ENCODE measurements at regions not wholly inside any gene's neighbourhood (a gene's known extent, or its start where the extent isn't known, plus 50 kb on each side); places are given as distances from the start of the nearest gene placed in this dataset.

GRCh38 chr21:25149022-25149421 lies 458.3 kb downstream of the MRPL39 start:
- DNase-seq (ENCODE audit: low read depth in 2 of 2): no peak

- no peak for DNase-seq (ENCODE audit: low read depth in 2 of 2)
Observed at GRCh38 chr21:25139414-25139813, 467.9 kb downstream of the MRPL39 start.

GRCh38 chr21:25133939-25134338 lies 473.3 kb downstream of the MRPL39 start:
- DNase-seq (ENCODE audit: low read depth in 2 of 2): no peak

GRCh38 chr21:25127811-25128210 lies 479.5 kb downstream of the MRPL39 start:
- no peak for DNase-seq (ENCODE audit: low read depth in 2 of 2)

GRCh38 chr21:25127007-25127406 lies 480.3 kb downstream of the MRPL39 start:
- no peak for DNase-seq (ENCODE audit: low read depth in 2 of 2)

- no peak for DNase-seq (ENCODE audit: low read depth in 2 of 2)
Observed at GRCh38 chr21:25126564-25126963, 480.7 kb downstream of the MRPL39 start.

GRCh38 chr21:25118648-25119047 lies 488.6 kb downstream of the MRPL39 start:
- no peak for DNase-seq (ENCODE audit: low read depth in 2 of 2)

GRCh38 chr21:25115021-25115420 lies 492.3 kb downstream of the MRPL39 start:
- no peak for DNase-seq (ENCODE audit: low read depth in 2 of 2)

GRCh38 chr21:25107708-25108107 lies 499.6 kb downstream of the MRPL39 start:
- no peak for DNase-seq (ENCODE audit: low read depth in 2 of 2)

GRCh38 chr21:25103500-25104207 lies 503.6 kb downstream of the MRPL39 start:
- no peak for DNase-seq (ENCODE audit: low read depth in 2 of 2)

GRCh38 chr21:25097648-25098047 lies 509.6 kb downstream of the MRPL39 start:
- no peak for DNase-seq (ENCODE audit: low read depth in 2 of 2)

GRCh38 chr21:25094695-25095094 lies 512.6 kb downstream of the MRPL39 start:
- DNase-seq (ENCODE audit: low read depth in 2 of 2): no peak

GRCh38 chr21:25092441-25093011 lies 514.8 kb downstream of the MRPL39 start:
- DNase-seq (ENCODE audit: low read depth in 2 of 2): no peak

GRCh38 chr21:25081096-25081495 lies 526.2 kb downstream of the MRPL39 start:
- DNase-seq (ENCODE audit: low read depth in 2 of 2): no peak

GRCh38 chr21:25080661-25081060 lies 526.6 kb downstream of the MRPL39 start:
- no peak for DNase-seq (ENCODE audit: low read depth in 2 of 2)

GRCh38 chr21:25080141-25080540 lies 527.1 kb downstream of the MRPL39 start:
- no peak for DNase-seq (ENCODE audit: low read depth in 2 of 2)

GRCh38 chr21:25079053-25079452 lies 528.2 kb downstream of the MRPL39 start:
- no peak for DNase-seq (ENCODE audit: low read depth in 2 of 2)

GRCh38 chr21:25062061-25062460 lies 545.2 kb downstream of the MRPL39 start:
- DNase-seq (ENCODE audit: low read depth in 2 of 2): no peak

GRCh38 chr21:25054689-25055088 lies 552.6 kb downstream of the MRPL39 start:
- no peak for DNase-seq (ENCODE audit: low read depth in 2 of 2)

GRCh38 chr21:25039461-25040380 lies 567.6 kb downstream of the MRPL39 start:
- no peak for DNase-seq (ENCODE audit: low read depth in 2 of 2)

- no peak for DNase-seq (ENCODE audit: low read depth in 2 of 2)
Observed at GRCh38 chr21:25036775-25037174, 570.5 kb downstream of the MRPL39 start.

- no peak for DNase-seq (ENCODE audit: low read depth in 2 of 2)
Observed at GRCh38 chr21:25031750-25032149, 575.5 kb downstream of the MRPL39 start.

GRCh38 chr21:25029580-25029979 lies 577.7 kb downstream of the MRPL39 start:
- DNase-seq (ENCODE audit: low read depth in 2 of 2): no peak
